WTC11 (cell line): ENCODE measurements at regions not wholly inside any gene's neighbourhood (a gene's known extent, or its start where the extent isn't known, plus 50 kb on each side); places are given as distances from the start of the nearest gene placed in this dataset.

ENCODE experiments used
- ELF4 ChIP-seq: sonication (generic); formaldehyde crosslinking; IDR thresholded peaks from 2 replicates; pipeline ENCODE4 v1.8.1; 2022; ENCODE audit warnings: low read depth, mild to moderate bottlenecking, moderate library complexity, missing genetic modification reagents
- ESRRA ChIP-seq: sonication (generic); formaldehyde crosslinking; IDR thresholded peaks from 2 replicates; pipeline ENCODE4 v1.8.1; 2022; ENCODE audit warnings: mild to moderate bottlenecking, missing genetic modification reagents, borderline replicate concordance
- ETV6 ChIP-seq: sonication (generic); formaldehyde crosslinking; IDR thresholded peaks from 2 replicates; pipeline ENCODE4 v1.8.1; 2022; ENCODE audit warnings: mild to moderate bottlenecking, missing genetic modification reagents
- NFYB ChIP-seq: sonication (generic); formaldehyde crosslinking; conservative IDR thresholded peaks from 2 replicates; pipeline ENCODE4 v1.8.0; 2022; ENCODE audit warnings: low read depth, missing genetic modification reagents
- NR1H2 ChIP-seq: sonication (generic); formaldehyde crosslinking; IDR thresholded peaks from 2 replicates; pipeline ENCODE4 v1.9.0; 2021; ENCODE audit warnings: mild to moderate bottlenecking, moderate library complexity, missing genetic modification reagents
- ZNF423 ChIP-seq: fragments of 250-450 bp; sonication (Bioruptor Pico); IDR thresholded peaks from 2 replicates; pipeline ENCODE4 v2.1.2; 2022; ENCODE audit warnings: mild to moderate bottlenecking, moderate library complexity
- TF ChIP-seq, protein P1 (sequence below): fragments of 200-600 bp; IDR thresholded peaks from 2 replicates; pipeline ENCODE4 v1.8.0; 2022; ENCODE audit warnings: antibody characterized with exemption
- TF ChIP-seq, protein P2 (sequence below): sonication (generic); formaldehyde crosslinking; IDR thresholded peaks from 2 replicates; pipeline ENCODE4 v1.8.0; 2022; ENCODE audit warnings: mild to moderate bottlenecking, missing genetic modification reagents
- TF ChIP-seq, protein P3 (sequence below): fragments of 250-450 bp; sonication (Bioruptor Pico); IDR thresholded peaks from 2 replicates; pipeline ENCODE4 v1.9.0; 2021; ENCODE audit warnings: mild to moderate bottlenecking

DNA sequence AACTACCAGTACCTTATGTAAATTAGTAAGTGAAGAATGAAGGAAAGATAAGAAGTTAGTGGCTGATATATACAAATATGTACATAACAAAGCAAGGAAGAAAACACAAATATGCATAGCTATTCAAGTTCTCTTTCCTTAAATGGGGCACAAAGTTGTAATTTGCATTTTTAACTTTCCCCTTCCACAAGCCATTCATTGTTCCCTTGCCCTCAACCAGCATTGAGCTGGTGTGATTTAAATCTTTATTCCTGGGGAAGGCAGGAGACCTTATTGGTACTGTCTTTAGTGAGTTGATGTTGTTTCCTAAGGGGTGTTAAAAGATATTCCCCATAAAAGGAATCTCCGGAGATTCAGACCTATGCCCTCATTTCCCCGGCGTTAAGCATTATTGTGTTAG is 735.3 kb downstream of the PCDH18 start:
- TF ChIP-seq, protein P1, sequence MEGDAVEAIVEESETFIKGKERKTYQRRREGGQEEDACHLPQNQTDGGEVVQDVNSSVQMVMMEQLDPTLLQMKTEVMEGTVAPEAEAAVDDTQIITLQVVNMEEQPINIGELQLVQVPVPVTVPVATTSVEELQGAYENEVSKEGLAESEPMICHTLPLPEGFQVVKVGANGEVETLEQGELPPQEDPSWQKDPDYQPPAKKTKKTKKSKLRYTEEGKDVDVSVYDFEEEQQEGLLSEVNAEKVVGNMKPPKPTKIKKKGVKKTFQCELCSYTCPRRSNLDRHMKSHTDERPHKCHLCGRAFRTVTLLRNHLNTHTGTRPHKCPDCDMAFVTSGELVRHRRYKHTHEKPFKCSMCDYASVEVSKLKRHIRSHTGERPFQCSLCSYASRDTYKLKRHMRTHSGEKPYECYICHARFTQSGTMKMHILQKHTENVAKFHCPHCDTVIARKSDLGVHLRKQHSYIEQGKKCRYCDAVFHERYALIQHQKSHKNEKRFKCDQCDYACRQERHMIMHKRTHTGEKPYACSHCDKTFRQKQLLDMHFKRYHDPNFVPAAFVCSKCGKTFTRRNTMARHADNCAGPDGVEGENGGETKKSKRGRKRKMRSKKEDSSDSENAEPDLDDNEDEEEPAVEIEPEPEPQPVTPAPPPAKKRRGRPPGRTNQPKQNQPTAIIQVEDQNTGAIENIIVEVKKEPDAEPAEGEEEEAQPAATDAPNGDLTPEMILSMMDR, result no peak
- no peak for TF ChIP-seq NFYB (CRISPR knock-in tag)
- TF ChIP-seq, protein P2, sequence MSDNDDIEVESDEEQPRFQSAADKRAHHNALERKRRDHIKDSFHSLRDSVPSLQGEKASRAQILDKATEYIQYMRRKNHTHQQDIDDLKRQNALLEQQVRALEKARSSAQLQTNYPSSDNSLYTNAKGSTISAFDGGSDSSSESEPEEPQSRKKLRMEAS (CRISPR knock-in tag), result no peak
- no peak for TF ChIP-seq ETV6 (CRISPR knock-in tag)
- TF ChIP-seq ESRRA (CRISPR knock-in tag), result no peak
- no peak for TF ChIP-seq ELF4 (CRISPR knock-in tag)
- no peak for TF ChIP-seq ZNF423 (CRISPR knock-in tag)
- TF ChIP-seq, protein P3, sequence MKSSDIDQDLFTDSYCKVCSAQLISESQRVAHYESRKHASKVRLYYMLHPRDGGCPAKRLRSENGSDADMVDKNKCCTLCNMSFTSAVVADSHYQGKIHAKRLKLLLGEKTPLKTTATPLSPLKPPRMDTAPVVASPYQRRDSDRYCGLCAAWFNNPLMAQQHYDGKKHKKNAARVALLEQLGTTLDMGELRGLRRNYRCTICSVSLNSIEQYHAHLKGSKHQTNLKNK (CRISPR knock-in tag), result no peak
- TF ChIP-seq NR1H2 (CRISPR knock-in tag), result no peak
